HCT116 (cell line): ENCODE measurements at regions not wholly inside any gene's neighbourhood (a gene's known extent, or its start where the extent isn't known, plus 50 kb on each side); places are given as distances from the start of the nearest gene placed in this dataset.

Experiments
- CTCF ChIP-seq, 3 experiments: fragments of 200-600 bp in 1 of 3; sonication (generic) in 1 of 3; IDR thresholded peaks in 2 of 3; conservative IDR thresholded peaks in 1 of 3; 2 replicates each; pipeline ENCODE4 v1.5.1; 2012 to 2017; ENCODE audit warnings: low read depth in 2 of 3, low read length in 2 of 3, antibody characterized with exemption in 1 of 3, borderline replicate concordance in 1 of 3, control low read depth in 1 of 3, mild to moderate bottlenecking in 1 of 3, mixed read lengths in 1 of 3, mixed run types in 1 of 3, moderate library complexity in 1 of 3; ENCODE audit not compliant: insufficient read depth in 1 of 3
- EZH2 ChIP-seq: fragments of 200-600 bp; sonication (generic); IDR thresholded peaks from 2 replicates; pipeline ENCODE4 v1.6.1; 2017; ENCODE audit warnings: antibody characterized with exemption, mixed run types
- MAX ChIP-seq: IDR thresholded peaks from 2 replicates; pipeline ENCODE4 v1.6.1; 2012
- POLR2A ChIP-seq: IDR thresholded peaks from 2 replicates; pipeline ENCODE4 v1.7.0; 2011; ENCODE audit warnings: borderline replicate concordance; ENCODE audit not compliant: insufficient read depth, insufficient read length; ENCODE audit errors: extremely low read depth
- POLR2AphosphoS5 ChIP-seq: IDR thresholded peaks from 2 replicates; pipeline ENCODE4 v1.6.1; 2011; ENCODE audit warnings: mild to moderate bottlenecking, low read depth, low read length, moderate library complexity
- SIN3A ChIP-seq: IDR thresholded peaks from 2 replicates; pipeline ENCODE4 v1.6.1; 2012; ENCODE audit warnings: low read depth
- YY1 ChIP-seq: IDR thresholded peaks from 2 replicates; pipeline ENCODE4 v1.6.1; 2011; ENCODE audit warnings: low read length, low read depth, moderate library complexity, mild to moderate bottlenecking; ENCODE audit not compliant: insufficient replicate concordance; ENCODE audit errors: extremely low read depth

- TF ChIP-seq CTCF (IDR thresholded peaks at IDR 0.05 in 2 of 3, conservative IDR thresholded peaks at IDR 0.05 in 1 of 3; ENCODE audit: borderline replicate concordance in 1 of 3, insufficient read depth in 1 of 3, low read depth in 2 of 3, low read length in 2 of 3): no peak
- no peak for TF ChIP-seq MAX
- TF ChIP-seq YY1: no peak
- TF ChIP-seq POLR2A: no peak
- TF ChIP-seq EZH2: no peak
- TF ChIP-seq SIN3A: no peak
- TF ChIP-seq POLR2AphosphoS5: no peak
Measured at GRCh38 chr18:56510108-56510507, 128.3 kb downstream of the TXNL1 start.
